Activated B cell treated with CpG ODN at 0.5 μM for 24 hours (primary cell): ENCODE measurements at regions not wholly inside any gene's neighbourhood (a gene's known extent, or its start where the extent isn't known, plus 50 kb on each side); places are given as distances from the start of the nearest gene placed in this dataset.

Source experiments
- ATAC-seq: fragments of 200-7000 bp; cut with Tn5 transposase; one replicate; pipeline ENCODE4 v1.10.0; 2021; ENCODE audit warnings: low read depth, mild to moderate bottlenecking, moderate library complexity
- CTCF ChIA-PET: fragments of 350-600 bp; sonication (Branson Sonifier 250); formaldehyde crosslinking; loops from one replicate; lab custom pipeline; 2021; ENCODE audit warnings: antibody characterized with exemption; lab: Charles Lee
- POLR2A ChIA-PET: fragments of 350-600 bp; sonication (Branson Sonifier 250); formaldehyde crosslinking; loops from one replicate; lab custom pipeline; 2021; ENCODE audit warnings: antibody characterized with exemption; lab: Charles Lee
- DNase-seq: peaks from one replicate; pipeline ENCODE4 v3.0.0; 2022
- H3K27ac Mint-ChIP-seq: one replicate; pipeline ENCODE4 v1.8.0; 2020; ENCODE audit warnings: mixed read lengths
- H3K27me3 Mint-ChIP-seq: one replicate; pipeline ENCODE4 v1.8.0; 2021; ENCODE audit warnings: mixed read lengths
- H3K36me3 Mint-ChIP-seq: one replicate; pipeline ENCODE4 v1.8.0; 2021; ENCODE audit warnings: low read depth, mixed read lengths
- H3K4me1 Mint-ChIP-seq: one replicate; pipeline ENCODE4 v1.8.0; 2021; ENCODE audit warnings: mixed read lengths
- H3K4me3 Mint-ChIP-seq: one replicate; pipeline ENCODE4 v1.8.0; 2020; ENCODE audit warnings: mild to moderate bottlenecking, mixed read lengths
- H3K9me3 Mint-ChIP-seq: one replicate; pipeline ENCODE4 v1.8.0; 2020; ENCODE audit warnings: mixed read lengths
- intact Hi-C: fragments of 100-400 bp; cut with micrococcal nuclease; formaldehyde crosslinking; loops from one replicate; pipeline ENCODE4 v1.15.1; 2024
- TF ChIP-seq, protein P1 (sequence below): fragments of 200-600 bp; IDR thresholded peaks from one replicate; pipeline ENCODE4 v1.8.0; 2022; ENCODE audit warnings: antibody characterized with exemption, mild to moderate bottlenecking

- POLR2A ChIA-PET: no interaction called here
- H3K27me3 Mint-ChIP-seq: no peaks in the 10 kb centered on the region
- no peaks in the 10 kb centered on the region for H3K36me3 Mint-ChIP-seq
- peaks cover 8% of the 10 kb centered on the region for H3K9me3 Mint-ChIP-seq
- no peak overlapping the region for H3K4me3 Mint-ChIP-seq
- TF ChIP-seq, protein P1, sequence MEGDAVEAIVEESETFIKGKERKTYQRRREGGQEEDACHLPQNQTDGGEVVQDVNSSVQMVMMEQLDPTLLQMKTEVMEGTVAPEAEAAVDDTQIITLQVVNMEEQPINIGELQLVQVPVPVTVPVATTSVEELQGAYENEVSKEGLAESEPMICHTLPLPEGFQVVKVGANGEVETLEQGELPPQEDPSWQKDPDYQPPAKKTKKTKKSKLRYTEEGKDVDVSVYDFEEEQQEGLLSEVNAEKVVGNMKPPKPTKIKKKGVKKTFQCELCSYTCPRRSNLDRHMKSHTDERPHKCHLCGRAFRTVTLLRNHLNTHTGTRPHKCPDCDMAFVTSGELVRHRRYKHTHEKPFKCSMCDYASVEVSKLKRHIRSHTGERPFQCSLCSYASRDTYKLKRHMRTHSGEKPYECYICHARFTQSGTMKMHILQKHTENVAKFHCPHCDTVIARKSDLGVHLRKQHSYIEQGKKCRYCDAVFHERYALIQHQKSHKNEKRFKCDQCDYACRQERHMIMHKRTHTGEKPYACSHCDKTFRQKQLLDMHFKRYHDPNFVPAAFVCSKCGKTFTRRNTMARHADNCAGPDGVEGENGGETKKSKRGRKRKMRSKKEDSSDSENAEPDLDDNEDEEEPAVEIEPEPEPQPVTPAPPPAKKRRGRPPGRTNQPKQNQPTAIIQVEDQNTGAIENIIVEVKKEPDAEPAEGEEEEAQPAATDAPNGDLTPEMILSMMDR: no peak
- intact Hi-C loops: no loop called here
- CTCF ChIA-PET: no interaction called here
- no peaks in the 10 kb centered on the region for H3K4me1 Mint-ChIP-seq
- DNase-seq (no peak), ATAC-seq (no peak)
- no peak overlapping the region for H3K27ac Mint-ChIP-seq
Observed at GRCh38 chr4:62474802-62475201, 1274.7 kb downstream of the ADGRL3 start.

DNA sequence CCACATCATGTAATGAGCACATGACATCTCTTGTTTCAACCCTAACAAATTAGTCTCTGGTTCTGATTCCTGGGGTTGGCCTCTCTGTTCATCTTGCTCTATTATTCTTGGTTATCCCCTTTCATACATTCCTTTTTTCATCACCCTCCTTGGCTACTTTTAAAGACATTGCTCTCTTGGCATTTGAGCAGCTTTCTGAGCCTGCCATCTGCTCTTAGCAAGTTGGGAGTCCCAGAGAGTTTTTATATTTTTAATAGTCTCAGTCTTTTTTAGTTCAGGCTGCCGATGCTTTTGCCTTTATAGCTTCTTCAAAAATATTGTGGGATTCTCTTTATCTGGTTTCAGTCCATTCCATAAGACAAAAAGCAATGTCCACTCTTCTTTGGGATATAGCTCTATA, 1270.9 kb downstream of the ADGRL3 start:
- POLR2A ChIA-PET: no interaction called here
- Mint-ChIP-seq H3K9me3 (peaks cover 9% of the 10 kb centered on the region), H3K36me3 (no peaks in the 10 kb centered on the region), H3K4me3 (no peak overlapping the region), H3K27ac (no peak overlapping the region), H3K27me3 (no peaks in the 10 kb centered on the region), H3K4me1 (no peaks in the 10 kb centered on the region)
- TF ChIP-seq, protein P1: no peak
- CTCF ChIA-PET: no interaction called here
- intact Hi-C loops: no loop called here
- no peak for ATAC-seq
- no peak for DNase-seq

GRCh38 chr4:62470421-62470983, 1270.4 kb downstream of the ADGRL3 start:
- CTCF ChIA-PET: no interaction called here
- Mint-ChIP-seq H3K4me1 (no peaks in the 10 kb centered on the region), H3K27ac (no peak overlapping the region), H3K27me3 (no peaks in the 10 kb centered on the region), H3K4me3 (no peak overlapping the region), H3K9me3 (peaks cover 8% of the 10 kb centered on the region), H3K36me3 (no peaks in the 10 kb centered on the region)
- POLR2A ChIA-PET: no interaction called here
- TF ChIP-seq, protein P1: no peak
- DNase-seq: no peak
- no peak for ATAC-seq
- intact Hi-C loops: no loop called here

- POLR2A ChIA-PET: no interaction called here
- H3K36me3 Mint-ChIP-seq: no peaks in the 10 kb centered on the region
- H3K4me1 Mint-ChIP-seq: no peaks in the 10 kb centered on the region
- no peak overlapping the region for H3K27ac Mint-ChIP-seq
- TF ChIP-seq, protein P1: no peak
- intact Hi-C loops: no loop called here
- H3K4me3 Mint-ChIP-seq: no peak overlapping the region
- H3K27me3 Mint-ChIP-seq: no peaks in the 10 kb centered on the region
- H3K9me3 Mint-ChIP-seq: peaks cover 8% of the 10 kb centered on the region
- ATAC-seq (no peak), DNase-seq (no peak)
- CTCF ChIA-PET: no interaction called here
Observed at GRCh38 chr4:62470020-62470419, 1269.9 kb downstream of the ADGRL3 start.

DNA sequence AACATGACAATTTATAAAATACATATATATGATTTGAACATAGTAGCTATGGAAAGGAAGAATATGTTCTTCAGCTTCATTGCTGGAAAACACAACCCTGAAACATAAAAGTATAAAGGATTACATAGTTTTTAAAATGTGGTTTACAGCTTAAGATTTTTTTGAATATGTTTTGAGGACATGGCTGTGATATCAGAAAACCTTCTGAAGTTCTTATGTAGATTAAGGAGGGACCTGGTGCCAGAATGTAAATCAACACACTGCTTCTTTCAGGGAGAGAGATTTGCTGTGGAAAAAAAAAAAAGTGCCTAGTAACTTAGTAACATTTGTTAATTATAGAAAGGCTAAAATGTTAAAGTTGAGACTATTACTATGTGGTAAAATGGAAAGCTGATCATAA, 1261.8 kb downstream of the ADGRL3 start:
- Mint-ChIP-seq H3K9me3 (peaks cover 9% of the 10 kb centered on the region), H3K27ac (no peak overlapping the region), H3K27me3 (no peaks in the 10 kb centered on the region), H3K36me3 (no peaks in the 10 kb centered on the region), H3K4me3 (no peak overlapping the region), H3K4me1 (no peaks in the 10 kb centered on the region)
- DNase-seq (no peak), ATAC-seq (no peak)
- TF ChIP-seq, protein P1: no peak
- ChIA-PET CTCF (no interaction called here), POLR2A (no interaction called here)
- intact Hi-C loops: no loop called here
